HepG2 (cell line): ENCODE measurements at regions not wholly inside any gene's neighbourhood (a gene's known extent, or its start where the extent isn't known, plus 50 kb on each side); places are given as distances from the start of the nearest gene placed in this dataset.

Source experiments
- ATAC-seq: fragments of 200-7000 bp; cut with Tn5 transposase; 3 replicates; pipeline ENCODE4 v1.9.1; 2020; ENCODE audit warnings: mild to moderate bottlenecking, moderate library complexity
- BruUV-seq: library from RNA; stranded (reverse); fragments of 400-500 nt; replicated peaks from 2 replicates; lab custom pipeline; 2021; lab: Mats Ljungman, UMichigan
- CTCF ChIA-PET: fragments of 300-600 bp; formaldehyde crosslinking; extraction: SDS; loops from one replicate; lab custom pipeline; 2021; ENCODE audit warnings: low total read pairs, inconsistent platforms, low intra/inter-chr PET ratio; lab: Yijun Ruan, JAX
- POLR2A ChIA-PET: fragments of 350-600 bp; sonication (Branson Sonifier 250); formaldehyde crosslinking; loops from one replicate; lab custom pipeline; 2020; ENCODE audit warnings: antibody characterized with exemption, inconsistent platforms; lab: Yijun Ruan, JAX
- DNase-seq: peaks from one replicate; pipeline ENCODE4 v3.0.0-alpha.2; 2015; ENCODE audit warnings: low spot score
- FAIRE-seq: peaks from 3 replicates; lab custom pipeline; 2011; peaks lifted over from hg19 to GRCh38; lab: Jason Lieb, UNC
- H2AFZ ChIP-seq: one replicate; pipeline ENCODE4 v1.6.1; 2011; ENCODE audit warnings: low read length, inconsistent platforms
- H3K27ac ChIP-seq: fragments of 300-600 bp; 3 replicates; pipeline ENCODE4 v1.8.0; 2011; ENCODE audit warnings: mixed run types, mild to moderate bottlenecking, mixed read lengths, low read length, inconsistent platforms; ENCODE audit not compliant: insufficient read depth; ENCODE audit errors: extremely low read length
- H3K27me3 ChIP-seq, 2 experiments: fragments of 200-600 bp in 1 of 2; 2 replicates in 1 of 2; 3 replicates in 1 of 2; pipeline versions ENCODE4 v1.6.0 to v1.8.0; 2011; ENCODE audit warnings: low read length in 2 of 2, mild to moderate bottlenecking in 2 of 2, moderate library complexity in 2 of 2, inconsistent platforms in 1 of 2; ENCODE audit not compliant: insufficient read depth in 2 of 2, control insufficient read depth in 1 of 2
- H3K36me3 ChIP-seq, 2 experiments: fragments of 200-600 bp in 1 of 2; replicated peaks in 1 of 2; 2 replicates in 1 of 2; 3 replicates in 1 of 2; pipeline versions ENCODE4 v1.5.1 to v1.8.0; 2011; ENCODE audit warnings: low read length in 2 of 2, inconsistent platforms in 1 of 2; ENCODE audit not compliant: insufficient read depth in 2 of 2, control insufficient read depth in 1 of 2
- H3K4me1 ChIP-seq: 2 replicates; pipeline ENCODE4 v1.5.1; 2012; ENCODE audit warnings: low read length, inconsistent platforms; ENCODE audit not compliant: insufficient read depth
- H3K4me2 ChIP-seq: 2 replicates; pipeline ENCODE4 v1.6.0; 2011; ENCODE audit warnings: low read depth, low read length, inconsistent platforms
- H3K4me3 ChIP-seq, 3 experiments: fragments of 200-600 bp in 1 of 3; sonication (generic), shearing (Covaris generic) in 1 of 3; replicated peaks in 1 of 3; 2 replicates each; pipeline ENCODE4 v1.5.1; 2011 to 2016; ENCODE audit warnings: low read length in 3 of 3, inconsistent platforms in 2 of 3, low read depth in 2 of 3, mild to moderate bottlenecking in 2 of 3, control low read depth in 1 of 3, mixed read lengths in 1 of 3; ENCODE audit not compliant: insufficient read depth in 1 of 3
- H3K79me2 ChIP-seq: one replicate; pipeline ENCODE4 v1.6.1; 2011; ENCODE audit warnings: low read length, inconsistent platforms; ENCODE audit not compliant: insufficient read depth
- H3K9ac ChIP-seq: 2 replicates; pipeline ENCODE4 v1.6.0; 2011; ENCODE audit warnings: mild to moderate bottlenecking, low read depth, low read length, inconsistent platforms; ENCODE audit not compliant: insufficient read depth
- H3K9me3 ChIP-seq: 2 replicates; pipeline ENCODE4 v1.5.1; 2012; ENCODE audit warnings: mild to moderate bottlenecking, low read length
- H4K20me1 ChIP-seq: 2 replicates; pipeline ENCODE4 v1.6.0; 2011; ENCODE audit warnings: inconsistent platforms, mild to moderate bottlenecking, low read length, moderate library complexity; ENCODE audit not compliant: insufficient read depth
- ARID2 ChIP-seq: sonication (generic); formaldehyde crosslinking; IDR thresholded peaks from 2 replicates; pipeline ENCODE4 v1.8.1; 2022; ENCODE audit warnings: mild to moderate bottlenecking, missing genetic modification reagents, borderline replicate concordance
- DBP ChIP-seq: sonication (generic); formaldehyde crosslinking; IDR thresholded peaks from 2 replicates; pipeline ENCODE4 v1.4.0; 2020; ENCODE audit warnings: missing genetic modification reagents; ENCODE audit errors: not compliant biosample characterization
- FOXJ3 ChIP-seq: sonication (generic); formaldehyde crosslinking; IDR thresholded peaks from 2 replicates; pipeline ENCODE4 v1.4.0; 2020; ENCODE audit warnings: missing genetic modification reagents, mild to moderate bottlenecking, borderline replicate concordance
- KDM6A ChIP-seq: IDR thresholded peaks from 2 replicates; pipeline ENCODE4 v1.6.1; 2016; ENCODE audit warnings: low read depth
- KLF11 ChIP-seq: IDR thresholded peaks from 2 replicates; pipeline ENCODE4 v1.6.1; 2016; ENCODE audit warnings: missing compliant biosample characterization
- MAFG ChIP-seq: sonication (generic); formaldehyde crosslinking; IDR thresholded peaks from 2 replicates; pipeline ENCODE4 v1.5.1; 2020; ENCODE audit warnings: mild to moderate bottlenecking, missing genetic modification reagents
- MXI1 ChIP-seq: IDR thresholded peaks from 3 replicates; pipeline ENCODE4 v1.6.1; 2012; ENCODE audit warnings: low read depth, low read length, inconsistent platforms, borderline replicate concordance
- NFRKB ChIP-seq: fragments of 450-650 bp; IDR thresholded peaks from 2 replicates; pipeline ENCODE4 v1.6.1; 2017
- NR2C2 ChIP-seq: sonication (generic); formaldehyde crosslinking; IDR thresholded peaks from 2 replicates; pipeline ENCODE4 v1.4.0; 2020; ENCODE audit warnings: missing genetic modification reagents, mild to moderate bottlenecking, moderate library complexity, borderline replicate concordance
- RFX3 ChIP-seq: IDR thresholded peaks from 2 replicates; pipeline ENCODE4 v1.6.1; 2016; ENCODE audit warnings: missing biosample characterization, missing genetic modification reagents
- SETDB1 ChIP-seq: sonication (generic); formaldehyde crosslinking; IDR thresholded peaks from 2 replicates; pipeline ENCODE4 v1.5.1; 2020; ENCODE audit warnings: missing genetic modification reagents, mild to moderate bottlenecking, borderline replicate concordance
- STAG1 ChIP-seq: sonication (generic); formaldehyde crosslinking; IDR thresholded peaks from 2 replicates; pipeline ENCODE4 v1.4.0; 2020; ENCODE audit warnings: missing genetic modification reagents
- ZNF256 ChIP-seq: sonication (generic); formaldehyde crosslinking; conservative IDR thresholded peaks from 2 replicates; pipeline ENCODE4 v1.4.0; 2020; ENCODE audit warnings: missing genetic modification reagents
- ZNF333 ChIP-seq: sonication (generic); formaldehyde crosslinking; IDR thresholded peaks from 2 replicates; pipeline ENCODE4 v1.4.0; 2020; ENCODE audit warnings: mild to moderate bottlenecking, missing genetic modification reagents, borderline replicate concordance
- ZNF629 ChIP-seq: sonication (generic); formaldehyde crosslinking; conservative IDR thresholded peaks from 2 replicates; pipeline ENCODE4 v1.5.0; 2020; ENCODE audit warnings: missing genetic modification reagents
- WGBS: methylation state at CpG from one replicate; pipeline ENCODE4 v1.1.6; 2017; ENCODE audit warnings: low lambda C conversion rate; 5-methylcytosine and 5-hydroxymethylcytosine counted together
- in situ Hi-C: cut with HindIII; loops from 2 replicates; pipeline ENCODE4 v1.10.0; 2017; ENCODE audit warnings: low pct_unique_long_range_greater_than_20kb; ENCODE audit not compliant: extremely low pct_ligation_motif_present
- intact Hi-C: fragments of 100-400 bp; cut with micrococcal nuclease; formaldehyde crosslinking; loops from one replicate; pipeline ENCODE4 v1.10.0; 2022; ENCODE audit not compliant: unreplicated experiment

- Histone ChIP-seq H3K27ac (no peak overlapping the region), H3K79me2 (no peaks in the 10 kb centered on the region), H3K9me3 (peaks cover 63% of the 10 kb centered on the region), H2AFZ (no peak overlapping the region), H3K36me3 (no peaks in the 10 kb centered on the region), H3K27me3 (no peaks in the 10 kb centered on the region), H3K4me2 (no peak overlapping the region), H4K20me1 (no peaks in the 10 kb centered on the region), H3K9ac (no peak overlapping the region), H3K4me3 (no peak overlapping the region), H3K4me1 (no peaks in the 10 kb centered on the region)
- in situ Hi-C loops (no loop called here), intact Hi-C loops (no loop called here)
- DNase-seq (no peak), ATAC-seq (no peak), FAIRE-seq (no peak)
- POLR2A ChIA-PET: no interaction called here
- BruUV-seq: no TSS peak
- CTCF ChIA-PET: no interaction called here
- TF ChIP-seq ZNF333 (CRISPR knock-in tag): no peak
- 3% methylated on average over 1 of the region's 1 CpG for WGBS
Observed at GRCh38 chr16:76771216-76771615, 419.8 kb upstream of the MON1B start.

GRCh38 chr16:76777721-76778465, 413.1 kb upstream of the MON1B start:
- no peaks in the 10 kb centered on the region for H3K79me2 ChIP-seq
- no peak overlapping the region for H3K27ac ChIP-seq
- CTCF ChIA-PET: no interaction called here
- in situ Hi-C loops (no loop called here), intact Hi-C loops (no loop called here)
- H3K4me3 ChIP-seq: no peak overlapping the region
- no TSS peak for BruUV-seq
- no peak overlapping the region for H3K4me2 ChIP-seq
- no peaks in the 10 kb centered on the region for H4K20me1 ChIP-seq
- FAIRE-seq: no peak
- no peak overlapping the region for H2AFZ ChIP-seq
- H3K9me3 ChIP-seq: peaks cover 18% of the 10 kb centered on the region; the same call in 1 of the 2 replicates
- WGBS: 4% methylated on average over 7 of the region's 7 CpGs
- no peak for DNase-seq
- POLR2A ChIA-PET: no interaction called here
- no peak for ATAC-seq
- H3K4me1 ChIP-seq: no peaks in the 10 kb centered on the region
- H3K9ac ChIP-seq: no peak overlapping the region
- H3K36me3 ChIP-seq: no peaks in the 10 kb centered on the region
- no peaks in the 10 kb centered on the region for H3K27me3 ChIP-seq
- no peak for TF ChIP-seq NFRKB
- no peak for TF ChIP-seq DBP (CRISPR knock-in tag)
- TF ChIP-seq KLF11: no peak
- TF ChIP-seq KDM6A: no peak
- no peak for TF ChIP-seq ARID2 (CRISPR knock-in tag)
- TF ChIP-seq STAG1 (CRISPR knock-in tag): no peak
- TF ChIP-seq RFX3 (CRISPR knock-in tag): no peak
- no peak for TF ChIP-seq MAFG (CRISPR knock-in tag)
- no peak for TF ChIP-seq NR2C2
- no peak for TF ChIP-seq MXI1
- no peak for TF ChIP-seq ZNF256 (CRISPR knock-in tag)
- no peak for TF ChIP-seq ZNF629 (CRISPR knock-in tag)
- no peak for TF ChIP-seq FOXJ3 (CRISPR knock-in tag)
- no peak for TF ChIP-seq SETDB1
